NT2/D1 (cell line): ENCODE measurements at regions not wholly inside any gene's neighbourhood (a gene's known extent, or its start where the extent isn't known, plus 50 kb on each side); places are given as distances from the start of the nearest gene placed in this dataset.
"Not testable (repeated sequence)": the region's sequence is repeated elsewhere in the genome, so short reads cannot be mapped to it uniquely, and the experiment has no call there.

Experiments used
- DNase-seq: peaks from one replicate; pipeline ENCODE4 v3.0.0-alpha.2; 2011; ENCODE audit warnings: low read depth, low spot score
- H3K27me3 ChIP-seq: 2 replicates; pipeline ENCODE4 v1.6.0; 2011; ENCODE audit warnings: mild to moderate bottlenecking; ENCODE audit not compliant: insufficient read length, insufficient read depth
- H3K36me3 ChIP-seq: 2 replicates; pipeline ENCODE4 v1.6.1; 2011; ENCODE audit warnings: mild to moderate bottlenecking, low read length, mixed read lengths; ENCODE audit not compliant: insufficient read depth, insufficient read length
- H3K4me1 ChIP-seq: 2 replicates; pipeline ENCODE4 v1.5.1; 2011; ENCODE audit not compliant: insufficient read depth, insufficient read length
- H3K4me3 ChIP-seq: 2 replicates; pipeline ENCODE4 v1.5.1; 2011; ENCODE audit warnings: low read depth; ENCODE audit not compliant: insufficient read length
- H3K9ac ChIP-seq: 2 replicates; pipeline ENCODE4 v1.6.0; 2011; ENCODE audit warnings: low read depth; ENCODE audit not compliant: insufficient read length
- H3K9me3 ChIP-seq: 2 replicates; pipeline ENCODE4 v1.5.1; 2011; ENCODE audit warnings: mild to moderate bottlenecking, low read length; ENCODE audit not compliant: insufficient read depth
- SUZ12 ChIP-seq: IDR thresholded peaks from 2 replicates; pipeline ENCODE4 v1.6.1; 2011; ENCODE audit not compliant: insufficient read length, insufficient read depth; ENCODE audit errors: extremely low read depth
- YY1 ChIP-seq: IDR thresholded peaks from 2 replicates; pipeline ENCODE4 v1.6.1; 2011; ENCODE audit not compliant: insufficient read length, insufficient read depth
- ZNF274 ChIP-seq: IDR thresholded peaks from 2 replicates; pipeline ENCODE4 v1.6.1; 2011; ENCODE audit warnings: mild to moderate bottlenecking, low read depth, low read length

- H3K36me3 ChIP-seq, H3K4me3 ChIP-seq, H3K9ac ChIP-seq, DNase-seq, H3K9me3 ChIP-seq, H3K4me1 ChIP-seq: not testable (repeated sequence)
- peaks cover 17% of the 10 kb centered on the region for H3K27me3 ChIP-seq
These were observed 51.0 kb upstream of the UBE2Q2 start for GRCh38 chr15:75792236-75792635.

- TF ChIP-seq YY1, result no peak
- TF ChIP-seq SUZ12, result no peak
- no peak for TF ChIP-seq ZNF274
- Histone ChIP-seq H3K4me3 (no peak overlapping the region), H3K27me3 (peaks cover 26% of the 10 kb centered on the region), H3K4me1 (no peaks in the 10 kb centered on the region), H3K9me3 (no peaks in the 10 kb centered on the region; the same call in 1 of the 2 replicates), H3K9ac (no peak overlapping the region), H3K36me3 (no peaks in the 10 kb centered on the region)
- no peak for DNase-seq
These were observed 51.9 kb upstream of the UBE2Q2 start for GRCh38 chr15:75791337-75791713.

- Histone ChIP-seq H3K27me3 (peaks cover 31% of the 10 kb centered on the region), H3K4me3 (no peak overlapping the region), H3K9me3 (no peaks in the 10 kb centered on the region; the same call in 1 of the 2 replicates), H3K9ac (no peak overlapping the region), H3K36me3 (no peaks in the 10 kb centered on the region), H3K4me1 (no peaks in the 10 kb centered on the region)
- TF ChIP-seq YY1, result no peak
- no peak for TF ChIP-seq ZNF274
- TF ChIP-seq SUZ12, result no peak
- no peak for DNase-seq
These were observed 52.5 kb upstream of the UBE2Q2 start for GRCh38 chr15:75790631-75791336.

- peak overlapping the region; percentile 72 for H3K9ac ChIP-seq
- H3K9me3 ChIP-seq, result no peaks in the 10 kb centered on the region; the same call in 1 of the 2 replicates
- peak overlapping the region; percentile 57 for H3K4me3 ChIP-seq
- peak; percentile 20 for TF ChIP-seq SUZ12
- no peak for TF ChIP-seq ZNF274
- no peak for TF ChIP-seq YY1
- no peak for DNase-seq
- no peaks in the 10 kb centered on the region for H3K4me1 ChIP-seq
- H3K36me3 ChIP-seq, result no peaks in the 10 kb centered on the region
- peaks cover 58% of the 10 kb centered on the region for H3K27me3 ChIP-seq
These were observed 56.7 kb upstream of the UBE2Q2 start for GRCh38 chr15:75786575-75786947.

- peak; percentile 51 for DNase-seq
- Histone ChIP-seq H3K36me3 (no peaks in the 10 kb centered on the region), H3K4me1 (no peaks in the 10 kb centered on the region), H3K4me3 (peak overlapping the region; percentile 57), H3K9me3 (no peaks in the 10 kb centered on the region), H3K27me3 (peaks cover 63% of the 10 kb centered on the region), H3K9ac (peak overlapping the region; percentile 72)
- no peak for TF ChIP-seq SUZ12
- TF ChIP-seq ZNF274, result no peak
- TF ChIP-seq YY1, result no peak
These were observed 57.3 kb upstream of the UBE2Q2 start for GRCh38 chr15:75785771-75786574.

- H3K9me3 ChIP-seq, H3K36me3 ChIP-seq, H3K4me3 ChIP-seq, H3K4me1 ChIP-seq, DNase-seq, H3K9ac ChIP-seq: not testable (repeated sequence)
- H3K27me3 ChIP-seq, result peaks cover 66% of the 10 kb centered on the region
These were observed 58.5 kb upstream of the UBE2Q2 start for GRCh38 chr15:75784511-75785480.

GRCh38 chr15:75783566-75783965, 59.7 kb upstream of the UBE2Q2 start:
- H3K36me3 ChIP-seq, H3K4me1 ChIP-seq, H3K9me3 ChIP-seq, DNase-seq, H3K9ac ChIP-seq, H3K4me3 ChIP-seq: not testable (repeated sequence)
- H3K27me3 ChIP-seq, result peaks cover 64% of the 10 kb centered on the region
